GM19467 (cell line): ENCODE measurements at regions not wholly inside any gene's neighbourhood (a gene's known extent, or its start where the extent isn't known, plus 50 kb on each side); places are given as distances from the start of the nearest gene placed in this dataset.
"Not testable (repeated sequence)": the region's sequence is repeated elsewhere in the genome, so short reads cannot be mapped to it uniquely, and the experiment has no call there.

Source experiments
- ATAC-seq: cut with Tn5 transposase; IDR thresholded peaks from one replicate; pipeline ENCODE4 v1.9.1; 2021; ENCODE audit warnings: mild to moderate bottlenecking, moderate library complexity; ENCODE audit not compliant: unreplicated experiment

- ATAC-seq: no peak
These were observed 827.7 kb upstream of the BRINP3 start for GRCh38 chr1:191305370-191305769.

DNA sequence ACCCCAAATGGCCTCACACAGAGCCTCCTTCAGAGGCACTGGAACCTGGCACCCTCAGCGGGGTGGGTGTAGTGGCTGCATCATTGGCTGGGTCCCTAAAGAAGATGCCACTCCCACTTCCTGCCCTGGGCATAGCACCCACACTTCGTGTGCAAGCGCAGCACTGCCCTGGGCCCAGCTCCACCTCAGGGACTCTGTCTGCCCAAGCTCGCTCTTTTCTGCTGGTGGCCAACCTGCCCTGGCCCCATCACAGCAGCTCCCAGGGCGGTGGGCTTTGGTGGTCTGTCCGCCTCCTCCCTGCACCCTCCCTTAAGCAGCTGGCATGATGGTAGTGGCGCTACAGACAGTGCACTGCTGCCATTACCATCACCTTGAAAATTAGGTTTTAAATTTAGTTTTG is 829.3 kb upstream of the BRINP3 start:
- ATAC-seq: no peak

- no peak for ATAC-seq
These were observed 838.2 kb upstream of the RGS18 start for GRCh38 chr1:191320062-191320461.

- ATAC-seq: no peak
These were observed 830.4 kb upstream of the RGS18 start for GRCh38 chr1:191327868-191328267.

GRCh38 chr1:191343816-191344215 is 814.4 kb upstream of the RGS18 start:
- ATAC-seq: no peak

DNA sequence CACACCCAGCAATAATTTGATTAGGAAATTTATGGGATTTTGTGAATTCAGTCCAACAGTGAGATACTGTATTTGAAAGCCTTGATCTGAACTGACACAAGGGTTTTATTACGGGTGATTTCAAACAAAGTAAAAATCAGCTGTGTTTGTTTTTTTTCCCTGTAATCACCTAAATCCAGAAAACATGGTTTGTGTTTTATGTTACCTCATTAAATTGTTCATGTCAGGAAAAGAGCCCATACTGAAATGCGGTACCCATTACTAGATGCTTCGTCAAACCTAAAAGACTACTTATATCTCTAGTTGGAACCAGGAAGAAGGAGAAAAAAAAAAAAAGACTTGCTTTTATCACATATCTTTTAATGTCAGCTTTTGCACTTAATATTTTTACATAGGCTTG is 811.9 kb upstream of the RGS18 start:
- ATAC-seq: no peak

- no peak for ATAC-seq
These were observed 809.9 kb upstream of the RGS18 start for GRCh38 chr1:191348328-191348727.

DNA sequence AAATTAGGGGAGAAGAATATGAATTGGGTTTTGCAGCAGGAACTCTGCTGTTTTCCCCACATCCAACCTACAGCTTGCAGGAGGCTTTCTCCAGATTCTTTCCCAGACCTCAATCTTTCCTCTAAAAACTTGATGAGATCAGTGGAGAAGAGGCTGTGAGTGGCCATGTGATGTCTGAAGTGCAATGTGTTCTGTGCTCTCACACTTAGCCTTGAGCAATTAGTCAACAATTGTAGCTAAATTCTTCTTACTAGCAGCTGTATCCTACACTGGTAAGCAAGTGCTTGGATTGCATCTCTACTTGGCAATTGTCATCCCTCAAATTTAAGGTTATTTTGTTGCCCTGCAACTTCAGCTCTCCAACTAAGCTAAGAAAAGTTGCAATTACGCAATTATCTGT is 807.3 kb upstream of the RGS18 start:
- ATAC-seq: no peak

GRCh38 chr1:191358724-191359123 is 799.5 kb upstream of the RGS18 start:
- ATAC-seq: no peak

DNA sequence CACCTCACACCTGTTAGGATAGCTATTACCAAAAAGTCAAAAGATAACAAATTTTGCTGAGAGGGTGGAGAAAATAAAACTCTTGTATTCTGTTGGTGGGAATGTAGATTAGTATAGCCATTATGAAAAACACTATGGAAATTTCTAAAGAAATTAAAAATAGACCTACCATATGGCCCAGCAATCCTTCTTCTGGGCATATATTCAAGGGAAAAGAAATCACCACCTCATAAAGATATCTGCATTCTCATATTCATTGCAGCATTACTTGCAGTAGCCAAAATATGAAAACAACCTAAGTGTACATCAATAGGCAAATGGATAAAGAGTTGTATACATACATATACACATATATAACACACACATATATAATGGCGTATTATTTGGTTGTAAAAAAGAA is 791.6 kb upstream of the RGS18 start:
- no peak for ATAC-seq

DNA sequence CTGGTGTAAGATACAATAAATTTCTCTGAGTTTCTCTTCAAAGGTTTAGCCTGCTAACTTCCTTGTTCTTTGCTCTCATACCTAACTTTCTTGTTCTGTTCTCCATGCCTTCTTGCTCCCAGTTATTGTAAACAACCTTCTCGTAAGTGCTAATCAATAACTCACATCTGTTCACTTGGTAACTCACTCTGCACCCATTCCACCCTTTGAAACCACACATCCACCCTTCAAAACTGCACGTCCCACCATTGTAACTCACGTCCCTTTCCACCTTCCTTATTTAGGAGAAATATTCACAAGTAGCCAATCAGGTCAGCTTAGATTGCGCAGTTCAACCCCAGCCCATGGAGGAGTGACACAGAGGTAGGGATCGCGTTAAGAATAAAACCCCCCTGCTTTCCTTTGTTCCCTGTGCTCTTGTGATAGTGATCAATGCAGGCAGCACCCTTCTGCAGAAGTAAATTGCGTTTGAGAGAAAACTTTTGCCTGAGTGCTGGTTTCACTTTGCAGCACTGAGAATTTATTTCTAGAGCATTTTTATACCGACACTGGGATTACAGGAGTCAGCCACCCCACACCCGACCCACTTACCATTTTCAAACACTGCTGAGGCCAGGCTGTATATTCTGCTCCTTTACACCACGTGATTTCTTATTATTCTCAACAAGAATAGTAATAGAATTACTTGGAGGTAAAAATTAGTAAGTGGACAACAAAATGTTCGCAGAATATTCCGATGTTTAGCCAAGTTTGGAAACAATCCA is 789.2 kb upstream of the RGS18 start:
- no peak for ATAC-seq

GRCh38 chr1:191371626-191372025 is 786.6 kb upstream of the RGS18 start:
- ATAC-seq: no peak

DNA sequence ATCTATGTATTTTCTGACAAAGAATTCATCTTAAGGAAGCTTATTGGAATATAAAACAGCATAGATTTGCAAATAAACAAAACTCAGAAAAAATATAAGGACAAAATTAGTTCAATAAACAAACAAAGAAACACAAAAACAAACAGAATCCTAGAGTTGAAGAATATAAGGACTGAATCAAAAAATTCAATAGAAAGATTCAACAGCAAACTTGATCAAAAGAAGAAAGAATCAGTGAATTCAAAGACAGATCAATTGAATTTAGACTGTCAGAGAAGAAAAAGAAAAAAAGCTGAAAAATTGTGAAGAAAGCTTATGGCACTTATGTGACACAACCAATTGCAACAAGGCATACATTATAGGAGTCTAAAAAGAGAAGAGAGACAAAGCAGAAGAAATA is 770.0 kb upstream of the RGS18 start:
- ATAC-seq: no peak

- no peak for ATAC-seq
These were observed 761.6 kb upstream of the RGS18 start for GRCh38 chr1:191396622-191397021.

- ATAC-seq: no peak
These were observed 759.7 kb upstream of the RGS18 start for GRCh38 chr1:191398551-191398950.

DNA sequence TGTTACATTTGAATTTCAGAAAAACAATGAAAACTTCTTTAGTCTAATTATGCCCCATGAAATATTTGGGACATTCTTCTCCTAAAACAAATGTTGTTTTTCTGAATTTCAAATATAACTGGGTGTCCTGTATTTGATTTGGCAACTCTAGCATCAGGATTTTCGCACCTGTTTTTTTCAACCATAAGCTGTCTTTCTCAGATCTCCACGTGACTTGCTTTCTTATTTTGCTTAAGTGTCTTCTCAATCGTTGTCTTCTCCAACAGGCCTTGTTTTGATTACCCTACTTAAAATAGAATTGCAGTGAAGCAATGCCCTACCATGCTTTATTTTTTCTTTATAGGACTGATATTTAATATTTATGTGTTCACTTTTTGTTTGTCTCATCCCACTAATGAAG is 752.8 kb upstream of the RGS18 start:
- no peak for ATAC-seq

DNA sequence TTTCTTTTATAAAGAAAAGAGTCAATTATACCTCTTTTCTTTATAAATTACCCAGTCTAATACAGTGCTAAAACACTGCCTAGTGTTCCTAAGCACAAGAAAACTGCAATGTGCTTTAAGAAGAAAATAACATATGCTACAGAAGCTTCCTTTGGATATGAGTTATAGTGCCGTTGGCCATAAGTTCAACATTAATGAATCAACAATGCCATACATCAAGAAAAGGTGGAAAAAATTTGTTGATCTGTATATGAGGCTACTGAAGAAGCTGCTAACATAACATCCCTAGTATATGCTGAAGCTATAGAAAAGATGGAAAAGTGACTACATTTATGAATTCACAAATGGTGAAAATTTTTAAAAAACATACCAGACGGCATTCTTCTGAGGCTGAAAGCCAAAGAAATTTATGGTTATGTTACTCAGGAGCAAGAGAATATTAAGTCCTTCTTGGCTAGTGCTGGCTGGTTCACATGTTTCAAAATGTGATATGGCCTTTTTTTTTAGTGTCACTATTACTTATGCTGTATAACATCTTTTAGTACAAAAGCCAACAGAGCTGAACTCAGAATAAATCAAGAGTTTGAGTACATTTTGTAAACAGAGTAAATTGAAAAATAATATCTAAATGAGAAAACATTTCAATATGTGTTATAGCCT is 743.2 kb upstream of the RGS18 start:
- no peak for ATAC-seq

DNA sequence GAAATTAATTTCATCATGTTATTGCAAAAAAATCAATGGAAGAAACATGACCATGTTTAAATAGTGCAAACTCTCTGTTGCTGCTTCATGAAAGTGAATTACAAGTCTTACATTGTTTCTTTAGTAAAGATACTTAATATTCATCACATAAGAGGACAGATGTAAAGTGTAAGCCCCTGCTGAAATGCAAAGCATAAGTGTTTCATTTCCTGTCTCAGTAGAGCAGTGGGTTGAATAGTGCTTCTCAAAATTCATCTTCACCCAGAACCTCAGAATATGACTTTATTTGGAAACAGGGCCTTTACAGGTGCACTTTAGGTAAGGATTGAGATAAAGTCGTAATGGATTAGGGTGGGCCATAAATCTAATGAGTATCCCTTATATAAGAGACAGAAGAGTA is 738.4 kb upstream of the RGS18 start:
- no peak for ATAC-seq

GRCh38 chr1:191427593-191427992 is 730.7 kb upstream of the RGS18 start:
- no peak for ATAC-seq

DNA sequence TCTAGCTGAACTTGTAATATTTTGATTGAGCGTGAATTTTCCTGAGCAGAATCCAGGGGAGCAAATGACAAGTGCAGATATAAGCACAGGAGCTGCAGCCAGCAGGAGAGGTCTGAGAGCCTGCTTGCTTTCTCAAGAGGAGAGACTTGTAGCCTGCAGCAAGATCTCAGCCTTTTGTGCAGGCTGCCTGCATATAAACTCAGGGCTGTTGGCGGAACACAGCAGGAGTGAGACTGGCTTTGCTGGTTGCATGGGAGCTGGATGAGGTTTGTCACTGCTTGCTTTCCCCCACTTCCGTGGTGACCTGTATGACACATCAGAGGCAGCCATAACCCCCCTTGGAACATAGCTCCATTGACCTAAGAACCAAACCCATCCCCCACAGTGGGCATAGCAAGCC is 725.4 kb upstream of the RGS18 start:
- no peak for ATAC-seq

DNA sequence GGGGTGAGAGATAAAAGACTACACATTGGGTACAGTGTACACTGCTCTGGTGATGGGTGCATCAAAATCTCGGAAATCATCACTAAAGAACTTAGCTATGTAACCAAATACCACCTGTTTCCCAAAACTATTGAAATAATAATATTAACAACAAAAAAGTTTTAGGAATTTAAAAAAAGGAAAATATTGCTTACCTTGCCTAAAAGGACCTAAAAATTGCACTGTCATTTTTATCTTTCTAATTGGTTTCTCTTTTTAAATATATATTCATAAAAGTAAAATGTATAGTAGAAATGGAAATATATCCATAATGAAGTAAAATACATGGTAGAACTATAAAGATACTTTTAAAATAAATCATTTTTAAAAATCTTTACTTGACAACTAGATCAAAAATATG is 719.3 kb upstream of the RGS18 start:
- no peak for ATAC-seq

DNA sequence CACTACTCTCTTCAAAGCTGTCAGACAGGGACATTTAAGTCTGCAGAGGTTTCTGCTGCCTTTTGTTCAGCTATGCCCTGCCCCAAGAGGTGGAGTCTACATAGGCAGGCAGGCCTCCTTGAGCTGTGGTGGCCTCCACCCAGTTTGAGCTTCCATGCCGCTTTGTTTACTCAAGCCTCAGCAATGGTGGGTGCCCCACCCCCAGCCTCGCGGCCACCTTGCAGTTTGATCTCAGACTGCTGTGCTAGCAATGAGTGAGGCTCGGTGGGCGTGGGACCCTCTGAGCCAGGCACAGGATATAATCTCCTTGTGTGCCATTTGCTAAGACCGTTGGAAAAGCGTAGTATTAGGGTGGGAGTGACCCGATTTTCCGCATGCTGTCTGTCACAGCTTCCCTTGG is 710.0 kb upstream of the RGS18 start:
- ATAC-seq: not testable (repeated sequence)

DNA sequence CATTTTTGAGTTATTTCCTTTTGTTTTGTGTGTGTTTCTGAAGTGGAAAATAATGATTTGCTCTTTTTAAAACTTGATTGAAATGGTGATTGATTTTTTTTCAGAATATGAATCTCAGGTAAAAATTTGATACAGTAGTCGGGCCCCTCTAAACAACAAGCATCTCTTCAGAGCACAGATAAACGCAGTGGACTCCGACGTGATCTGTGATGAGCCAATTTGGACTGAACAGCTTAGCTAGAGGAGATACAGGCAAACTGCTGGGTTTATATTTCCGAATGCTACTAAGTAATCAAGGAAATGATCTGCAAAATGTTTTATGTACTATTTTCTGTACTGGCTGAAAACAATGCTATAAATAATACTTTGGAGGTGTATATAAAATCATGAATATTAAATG is 705.7 kb upstream of the RGS18 start:
- ATAC-seq: no peak
